OCI-LY1 (cell line): ENCODE measurements at regions not wholly inside any gene's neighbourhood (a gene's known extent, or its start where the extent isn't known, plus 50 kb on each side); places are given as distances from the start of the nearest gene placed in this dataset.

Source experiments
- H2AFZ ChIP-seq: fragments of 200-600 bp; sonication (generic), shearing (Covaris generic); 2 replicates; pipeline ENCODE4 v1.6.0; 2014; ENCODE audit warnings: antibody characterized with exemption, mild to moderate bottlenecking, low read length
- H3F3A ChIP-seq: fragments of 200-600 bp; sonication (generic), shearing (Covaris generic); 2 replicates; pipeline ENCODE4 v1.6.0; 2014; ENCODE audit warnings: mild to moderate bottlenecking, antibody characterized with exemption, low read length, moderate library complexity; ENCODE audit not compliant: insufficient read depth
- H3K27ac ChIP-seq: fragments of 200-600 bp; sonication (generic); 2 replicates; pipeline ENCODE4 v1.5.1; 2014; ENCODE audit warnings: low read length, mixed run types, mild to moderate bottlenecking, low read depth; ENCODE audit not compliant: poor library complexity, severe bottlenecking
- H3K27me3 ChIP-seq: fragments of 200-600 bp; sonication (generic); 2 replicates; pipeline ENCODE4 v1.6.0; 2014; ENCODE audit warnings: antibody characterized with exemption, mild to moderate bottlenecking, low read length, moderate library complexity; ENCODE audit not compliant: insufficient read depth
- H3K36me3 ChIP-seq: fragments of 200-600 bp; sonication (generic); 2 replicates; pipeline ENCODE4 v1.6.1; 2014; ENCODE audit warnings: mild to moderate bottlenecking, antibody characterized with exemption, low read length, moderate library complexity, mixed read lengths; ENCODE audit not compliant: insufficient read depth
- H3K4me1 ChIP-seq: fragments of 200-600 bp; sonication (generic); 2 replicates; pipeline ENCODE4 v1.5.1; 2014; ENCODE audit warnings: mild to moderate bottlenecking, low read length, moderate library complexity; ENCODE audit not compliant: insufficient read depth, severe bottlenecking
- H3K4me2 ChIP-seq: fragments of 200-600 bp; sonication (generic), shearing (Covaris generic); 2 replicates; pipeline ENCODE4 v1.6.1; 2014; ENCODE audit warnings: low read length
- H3K4me3 ChIP-seq: fragments of 200-600 bp; sonication (generic); 2 replicates; pipeline ENCODE4 v1.5.1; 2014; ENCODE audit warnings: low read length, low read depth, mild to moderate bottlenecking, mixed read lengths; ENCODE audit not compliant: poor library complexity, severe bottlenecking
- H3K79me2 ChIP-seq: fragments of 200-600 bp; shearing (Covaris generic); 2 replicates; pipeline ENCODE4 v1.6.1; 2016; ENCODE audit warnings: mixed run types, low read length, mixed read lengths; ENCODE audit not compliant: insufficient read depth
- H3K9ac ChIP-seq: fragments of 200-600 bp; sonication (generic), shearing (Covaris generic); 2 replicates; pipeline ENCODE4 v1.6.1; 2014; ENCODE audit warnings: mild to moderate bottlenecking, low read length, mixed read lengths
- H3K9me2 ChIP-seq: fragments of 200-600 bp; sonication (generic), shearing (Covaris generic); 2 replicates; pipeline ENCODE4 v1.6.1; 2014; ENCODE audit warnings: low read depth, mild to moderate bottlenecking, low read length, mixed read lengths
- H3K9me3 ChIP-seq: fragments of 200-600 bp; shearing (Covaris generic); 2 replicates; pipeline ENCODE4 v1.6.1; 2014; ENCODE audit warnings: low read length, mixed read lengths
- H4K20me1 ChIP-seq: fragments of 200-600 bp; sonication (generic), shearing (Covaris generic); 2 replicates; pipeline ENCODE4 v1.6.0; 2016; ENCODE audit warnings: mild to moderate bottlenecking, low read length; ENCODE audit not compliant: insufficient read depth
- EZH2 ChIP-seq: fragments of 200-600 bp; sonication (generic), shearing (Covaris generic); IDR thresholded peaks from 2 replicates; pipeline ENCODE4 v1.8.0; 2017; ENCODE audit warnings: borderline replicate concordance, mixed run types, mild to moderate bottlenecking, antibody characterized with exemption, low read length, moderate library complexity, mixed read lengths
- TF ChIP-seq, protein P1 (sequence below): fragments of 200-600 bp; sonication (generic), shearing (Covaris generic); IDR thresholded peaks from 2 replicates; pipeline ENCODE4 v1.5.1; 2017; ENCODE audit warnings: mild to moderate bottlenecking, antibody characterized with exemption, low read length, moderate library complexity, mixed read lengths

DNA sequence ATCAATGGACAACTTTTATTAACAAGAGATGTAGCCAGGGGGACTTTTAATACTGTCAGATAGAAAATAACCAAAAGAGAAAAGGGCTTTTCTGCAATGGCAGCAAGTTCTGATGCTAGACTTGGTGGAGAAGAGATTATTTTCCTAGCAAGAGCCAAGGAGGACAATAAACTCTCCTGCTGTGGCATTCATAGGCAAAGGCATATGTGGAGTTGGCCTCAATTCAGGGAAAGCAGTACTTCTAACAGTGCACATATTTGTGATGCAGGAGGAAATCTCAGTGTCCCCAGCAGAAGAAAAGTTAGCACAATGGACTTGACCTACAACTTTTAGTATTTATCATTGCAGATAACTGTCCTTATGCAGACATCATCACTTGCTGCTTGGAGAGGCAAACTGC lies 75.1 kb upstream of the GRIK1 start:
- no peaks in the 10 kb centered on the region for H3K4me1 ChIP-seq
- no peaks in the 10 kb centered on the region for H4K20me1 ChIP-seq
- no peak overlapping the region for H3K4me3 ChIP-seq
- no peak overlapping the region for H3K27ac ChIP-seq
- H3K36me3 ChIP-seq, result no peaks in the 10 kb centered on the region
- H3K9me3 ChIP-seq, result no peaks in the 10 kb centered on the region
- H3F3A ChIP-seq, result no peaks in the 10 kb centered on the region
- no peak overlapping the region for H3K9ac ChIP-seq
- H2AFZ ChIP-seq, result no peak overlapping the region
- TF ChIP-seq, protein P1, sequence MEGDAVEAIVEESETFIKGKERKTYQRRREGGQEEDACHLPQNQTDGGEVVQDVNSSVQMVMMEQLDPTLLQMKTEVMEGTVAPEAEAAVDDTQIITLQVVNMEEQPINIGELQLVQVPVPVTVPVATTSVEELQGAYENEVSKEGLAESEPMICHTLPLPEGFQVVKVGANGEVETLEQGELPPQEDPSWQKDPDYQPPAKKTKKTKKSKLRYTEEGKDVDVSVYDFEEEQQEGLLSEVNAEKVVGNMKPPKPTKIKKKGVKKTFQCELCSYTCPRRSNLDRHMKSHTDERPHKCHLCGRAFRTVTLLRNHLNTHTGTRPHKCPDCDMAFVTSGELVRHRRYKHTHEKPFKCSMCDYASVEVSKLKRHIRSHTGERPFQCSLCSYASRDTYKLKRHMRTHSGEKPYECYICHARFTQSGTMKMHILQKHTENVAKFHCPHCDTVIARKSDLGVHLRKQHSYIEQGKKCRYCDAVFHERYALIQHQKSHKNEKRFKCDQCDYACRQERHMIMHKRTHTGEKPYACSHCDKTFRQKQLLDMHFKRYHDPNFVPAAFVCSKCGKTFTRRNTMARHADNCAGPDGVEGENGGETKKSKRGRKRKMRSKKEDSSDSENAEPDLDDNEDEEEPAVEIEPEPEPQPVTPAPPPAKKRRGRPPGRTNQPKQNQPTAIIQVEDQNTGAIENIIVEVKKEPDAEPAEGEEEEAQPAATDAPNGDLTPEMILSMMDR, result no peak
- no peak for TF ChIP-seq EZH2
- no peak overlapping the region for H3K4me2 ChIP-seq
- H3K27me3 ChIP-seq, result no peaks in the 10 kb centered on the region
- no peaks in the 10 kb centered on the region for H3K79me2 ChIP-seq
- no peaks in the 10 kb centered on the region for H3K9me2 ChIP-seq

DNA sequence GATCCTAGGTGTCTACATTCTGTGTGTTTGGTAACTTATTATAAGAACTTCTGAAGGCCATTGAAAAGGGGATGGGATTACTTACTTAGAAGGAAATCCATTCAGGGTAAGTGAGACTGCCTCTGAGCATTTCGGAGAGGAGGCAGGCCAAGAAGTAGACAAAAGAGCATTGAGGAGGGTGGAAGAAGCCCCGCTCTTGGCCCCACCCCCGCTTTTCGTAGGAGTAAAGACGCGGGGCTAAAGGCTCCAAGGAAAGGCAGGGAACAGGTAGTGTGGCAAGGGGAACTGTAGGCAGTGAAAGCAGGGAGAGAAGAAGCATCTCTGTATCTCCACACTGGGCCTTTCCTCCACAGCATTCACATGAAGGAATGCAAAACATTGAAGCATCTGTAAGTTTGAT lies 51.8 kb upstream of the GRIK1 start:
- Histone ChIP-seq H3K4me1 (no peaks in the 10 kb centered on the region), H3K27me3 (no peaks in the 10 kb centered on the region), H3F3A (no peaks in the 10 kb centered on the region), H3K9me3 (no peaks in the 10 kb centered on the region), H3K27ac (no peak overlapping the region), H3K9me2 (no peaks in the 10 kb centered on the region), H3K4me2 (no peak overlapping the region), H3K36me3 (no peaks in the 10 kb centered on the region), H4K20me1 (no peaks in the 10 kb centered on the region), H2AFZ (no peak overlapping the region), H3K79me2 (no peaks in the 10 kb centered on the region), H3K9ac (no peak overlapping the region), H3K4me3 (no peak overlapping the region)
- TF ChIP-seq, protein P1, result no peak

DNA sequence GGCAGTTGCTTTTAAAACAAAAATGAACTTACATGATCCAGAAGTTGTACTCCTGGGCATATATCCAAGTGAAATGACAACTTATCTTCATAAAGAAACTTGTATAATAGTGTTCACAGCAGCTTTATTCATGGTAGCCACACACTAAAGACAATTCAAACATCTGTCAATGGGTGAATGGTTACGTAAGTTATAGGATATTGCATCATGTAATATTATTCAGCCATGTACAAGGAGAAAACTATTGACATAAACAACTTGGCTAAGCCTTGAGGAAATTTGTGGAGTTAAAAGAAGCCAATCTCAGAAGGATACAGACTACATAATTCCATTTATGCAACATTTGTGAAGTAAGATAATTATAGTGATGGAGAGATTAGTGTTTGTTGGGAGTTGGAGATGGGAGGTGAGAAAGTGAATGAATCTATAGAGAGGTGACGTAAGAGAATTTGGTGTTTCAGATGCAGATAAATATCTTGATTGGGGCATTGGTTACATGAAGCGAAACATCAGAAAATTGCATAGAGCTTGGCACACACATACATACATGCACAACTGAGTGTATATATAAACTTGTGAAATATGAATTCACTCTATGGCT lies 49.9 kb upstream of the GRIK1 start:
- TF ChIP-seq, protein P1, result no peak
- TF ChIP-seq EZH2, result no peak
- Histone ChIP-seq H3K79me2 (no peaks in the 10 kb centered on the region), H4K20me1 (no peaks in the 10 kb centered on the region)

More for the DNA sequence above, 49.9 kb upstream of the GRIK1 start:
- Histone ChIP-seq H3K36me3 (no peaks in the 10 kb centered on the region), H3K4me1 (no peaks in the 10 kb centered on the region), H3K9me3 (no peaks in the 10 kb centered on the region), H3K4me3 (no peak overlapping the region), H3K27me3 (no peaks in the 10 kb centered on the region), H3F3A (no peaks in the 10 kb centered on the region), H3K4me2 (no peak overlapping the region), H3K9me2 (no peaks in the 10 kb centered on the region), H2AFZ (no peak overlapping the region), H3K9ac (no peak overlapping the region), H3K27ac (no peak overlapping the region)
